IMR-90 (cell line): ENCODE measurements at regions not wholly inside any gene's neighbourhood (a gene's known extent, or its start where the extent isn't known, plus 50 kb on each side); places are given as distances from the start of the nearest gene placed in this dataset.

ENCODE experiments used
- ATAC-seq: fragments of 200-7000 bp; cut with Tn5 transposase; 2 replicates; pipeline ENCODE4 v1.9.1; 2020; ENCODE audit warnings: low read depth, mild to moderate bottlenecking, moderate library complexity
- BruUV-seq: library from RNA; stranded (reverse); fragments of 400-500 nt; replicated peaks from 2 replicates; lab custom pipeline; 2021; lab: Mats Ljungman, UMichigan
- CTCF ChIA-PET: fragments of 300-600 bp; formaldehyde crosslinking; extraction: SDS; loops from one replicate; lab custom pipeline; 2021; ENCODE audit warnings: antibody characterized with exemption; lab: Yijun Ruan, JAX
- POLR2A ChIA-PET: fragments of 300-600 bp; sonication (Branson Sonifier 250); formaldehyde crosslinking; loops from one replicate; lab custom pipeline; 2022; ENCODE audit warnings: antibody characterized with exemption; ENCODE audit not compliant: unreplicated experiment; lab: Charles Lee
- DNase-seq: peaks from one replicate; pipeline ENCODE4 v3.0.0; 2013
- H2AFZ ChIP-seq: replicated peaks from 2 replicates; pipeline ENCODE3; 2013; ENCODE audit warnings: low read length, mild to moderate bottlenecking; ENCODE audit not compliant: poor library complexity
- H2AK5ac ChIP-seq: 2 replicates; pipeline ENCODE4 v1.6.1; 2013; ENCODE audit warnings: low read depth, low read length, inconsistent platforms
- H2AK9ac ChIP-seq: replicated peaks from 2 replicates; pipeline ENCODE3; 2013; ENCODE audit warnings: mild to moderate bottlenecking, low read depth, low read length, moderate library complexity; ENCODE audit not compliant: poor library complexity
- H2BK120ac ChIP-seq: 2 replicates; pipeline ENCODE4 v1.6.1; 2013; ENCODE audit warnings: low read depth, low read length, inconsistent platforms
- H2BK15ac ChIP-seq: 3 replicates; pipeline ENCODE4 v1.6.1; 2013; ENCODE audit warnings: low read depth, low read length, inconsistent platforms
- H2BK20ac ChIP-seq: 2 replicates; pipeline ENCODE4 v1.6.1; 2013; ENCODE audit warnings: low read depth, mild to moderate bottlenecking, inconsistent platforms, low read length, moderate library complexity
- H2BK5ac ChIP-seq: 2 replicates; pipeline ENCODE4 v1.6.1; 2013; ENCODE audit warnings: mild to moderate bottlenecking, low read depth, low read length, inconsistent platforms; ENCODE audit not compliant: poor library complexity, severe bottlenecking
- H3K14ac ChIP-seq: replicated peaks from 2 replicates; pipeline ENCODE4 v1.6.1; 2013; ENCODE audit warnings: low read depth, low read length, inconsistent platforms
- H3K18ac ChIP-seq: 2 replicates; pipeline ENCODE4 v1.6.1; 2013; ENCODE audit warnings: low read depth, low read length, control low read depth
- H3K23ac ChIP-seq: 2 replicates; pipeline ENCODE4 v1.6.1; 2013; ENCODE audit warnings: low read depth, low read length, inconsistent platforms
- H3K27ac ChIP-seq: 2 replicates; pipeline ENCODE4 v1.5.1; 2013; ENCODE audit warnings: mild to moderate bottlenecking, control low read depth, low read length; ENCODE audit not compliant: insufficient read depth
- H3K27me3 ChIP-seq: 2 replicates; pipeline ENCODE4 v1.6.1; 2013; ENCODE audit warnings: low read length; ENCODE audit not compliant: control insufficient read depth, insufficient read depth
- H3K36me3 ChIP-seq: 2 replicates; pipeline ENCODE4 v1.6.1; 2013; ENCODE audit warnings: low read length, mixed read lengths; ENCODE audit not compliant: control insufficient read depth, insufficient read depth
- H3K4ac ChIP-seq: 2 replicates; pipeline ENCODE4 v1.6.1; 2013; ENCODE audit warnings: low read depth, low read length, inconsistent platforms
- H3K4me1 ChIP-seq: 2 replicates; pipeline ENCODE4 v1.6.1; 2013; ENCODE audit warnings: low read length, mixed read lengths; ENCODE audit not compliant: control insufficient read depth, insufficient read depth
- H3K4me2 ChIP-seq: 2 replicates; pipeline ENCODE4 v1.6.1; 2013; ENCODE audit warnings: low read depth, mild to moderate bottlenecking, control low read depth, low read length, moderate library complexity
- H3K4me3 ChIP-seq: 2 replicates; pipeline ENCODE4 v1.5.1; 2013; ENCODE audit warnings: low read depth, mild to moderate bottlenecking, control low read depth, low read length, moderate library complexity; ENCODE audit not compliant: insufficient read depth
- H3K56ac ChIP-seq: 2 replicates; pipeline ENCODE4 v1.6.1; 2013; ENCODE audit warnings: low read length, inconsistent platforms; ENCODE audit not compliant: insufficient read depth; ENCODE audit errors: extremely low read depth
- H3K79me1 ChIP-seq, 2 experiments: 2 replicates each; pipeline ENCODE4 v1.6.1; 2013; ENCODE audit warnings: low read length in 2 of 2, inconsistent platforms in 1 of 2, low read depth in 1 of 2
- H3K9ac ChIP-seq: 2 replicates; pipeline ENCODE4 v1.6.1; 2013; ENCODE audit warnings: low read depth, low read length, control low read depth
- H3K9me1 ChIP-seq: 2 replicates; pipeline ENCODE4 v1.6.1; 2013; ENCODE audit warnings: low read length, inconsistent platforms; ENCODE audit not compliant: insufficient read depth
- H3K9me3 ChIP-seq: 2 replicates; pipeline ENCODE4 v1.6.1; 2013; ENCODE audit warnings: low read length; ENCODE audit not compliant: control insufficient read depth, insufficient read depth
- H4K20me1 ChIP-seq: 2 replicates; pipeline ENCODE4 v1.6.1; 2013; ENCODE audit warnings: low read length, inconsistent platforms; ENCODE audit not compliant: insufficient read depth
- H4K5ac ChIP-seq: 2 replicates; pipeline ENCODE4 v1.6.1; 2013; ENCODE audit warnings: mild to moderate bottlenecking, low read depth, low read length, control low read depth
- H4K8ac ChIP-seq, 2 experiments: 2 replicates each; pipeline ENCODE4 v1.6.1; 2013; ENCODE audit warnings: low read depth in 2 of 2, low read length in 2 of 2, control low read depth in 1 of 2, inconsistent platforms in 1 of 2
- H4K91ac ChIP-seq: 2 replicates; pipeline ENCODE4 v1.6.1; 2013; ENCODE audit warnings: low read depth, low read length, inconsistent platforms; ENCODE audit not compliant: insufficient read depth
- CHD1 ChIP-seq: IDR thresholded peaks from 2 replicates; pipeline ENCODE4 v1.6.1; 2012; ENCODE audit warnings: low read depth, low read length, improper control_type of control experiment
- CTCF ChIP-seq: conservative IDR thresholded peaks from 2 replicates; pipeline ENCODE4 v1.5.1; 2012; ENCODE audit warnings: mild to moderate bottlenecking, low read depth, low read length, improper control_type of control experiment
- MAFK ChIP-seq: IDR thresholded peaks from 2 replicates; pipeline ENCODE4 v1.6.1; 2012; ENCODE audit warnings: low read depth, low read length, improper control_type of control experiment
- MAZ ChIP-seq: IDR thresholded peaks from 2 replicates; pipeline ENCODE4 v1.6.1; 2012; ENCODE audit warnings: low read depth, mild to moderate bottlenecking, low read length, improper control_type of control experiment, moderate library complexity, borderline replicate concordance
- MXI1 ChIP-seq: IDR thresholded peaks from 2 replicates; pipeline ENCODE4 v1.6.1; 2012; ENCODE audit warnings: low read depth, mild to moderate bottlenecking, low read length, moderate library complexity, borderline replicate concordance
- NFE2L2 ChIP-seq: fragments of 150-350 bp; IDR thresholded peaks from 2 replicates; pipeline ENCODE4 v1.6.1; 2016; ENCODE audit warnings: low read depth, mild to moderate bottlenecking, low read length
- RCOR1 ChIP-seq: IDR thresholded peaks from 2 replicates; pipeline ENCODE4 v1.6.1; 2012; ENCODE audit warnings: mild to moderate bottlenecking, low read length, improper control_type of control experiment; ENCODE audit not compliant: insufficient replicate concordance
- RFX5 ChIP-seq: IDR thresholded peaks from 2 replicates; pipeline ENCODE4 v1.8.0; 2012; ENCODE audit warnings: low read depth, mild to moderate bottlenecking, low read length, moderate library complexity
- USF2 ChIP-seq: fragments of 150-350 bp; IDR thresholded peaks from 2 replicates; pipeline ENCODE4 v1.6.1; 2017; ENCODE audit warnings: mild to moderate bottlenecking, antibody characterized with exemption, low read length, low read depth
- WGBS, 2 experiments: methylation state at CpG; one replicate each; pipeline versions ENCODE4 v1.1.5 to v1.1.7; 2013; ENCODE audit warnings: missing lambda C conversion rate in 2 of 2; ENCODE audit not compliant: insufficient read length in 1 of 2; ENCODE audit errors: extremely low coverage in 2 of 2; 5-methylcytosine and 5-hydroxymethylcytosine counted together
- dilution Hi-C: fragments of 300-500 bp; cut with HindIII; formaldehyde crosslinking; loops from one replicate; pipeline ENCODE4 v1.14.3; 2018; ENCODE audit warnings: low sequenced_read_pairs; ENCODE audit not compliant: unreplicated experiment
- in situ Hi-C: fragments of 300-500 bp; cut with MboI; formaldehyde crosslinking; loops from 3 replicates; pipeline ENCODE4 v1.14.3; 2019; ENCODE audit warnings: low sequenced_read_pairs, inconsistent platforms, mixed read lengths
- intact Hi-C: fragments of 100-400 bp; cut with micrococcal nuclease; formaldehyde crosslinking; loops from 2 replicates; pipeline ENCODE4 v1.10.0; 2022

- POLR2A ChIA-PET: no interaction called here
- TF ChIP-seq MXI1 (no peak), MAZ (no peak), MAFK (peak; percentile 23; the same call in 1 of the 2 replicates), NFE2L2 (no peak), CTCF (no peak), RFX5 (no peak), RCOR1 (no peak), CHD1 (no peak), USF2 (no peak)
Observed at GRCh38 chr10:78654047-78654590, 414.6 kb upstream of the ZMIZ1 start.

More at GRCh38 chr10:78654047-78654590, 414.6 kb upstream of the ZMIZ1 start:
- Histone ChIP-seq H2AK9ac (no peak overlapping the region), H2BK120ac (no peak overlapping the region), H3K4me1 (0 out of 2 replicates have a peak, but pooled peaks cover 2% of the 10 kb centered on the region), H3K36me3 (no peaks in the 10 kb centered on the region), H2BK20ac (no peak overlapping the region), H4K8ac (no peak overlapping the region), H3K9me1 (no peaks in the 10 kb centered on the region; the same call in 1 of the 2 replicates), H2AFZ (no peak overlapping the region), H3K4me2 (no peak overlapping the region), H3K18ac (no peak overlapping the region), H3K4ac (no peak overlapping the region), H4K5ac (no peak overlapping the region), H2BK15ac (no peak overlapping the region), H3K9me3 (no peaks in the 10 kb centered on the region), H3K79me1 (no peaks in the 10 kb centered on the region), H3K27ac (no peak overlapping the region), H4K91ac (no peak overlapping the region), H2BK5ac (no peak overlapping the region), H3K9ac (no peak overlapping the region), H3K23ac (no peak overlapping the region), H3K14ac (no peak overlapping the region), H2AK5ac (no peak overlapping the region), H3K56ac (no peak overlapping the region), H3K27me3 (peaks cover 5% of the 10 kb centered on the region; the same call in 1 of the 2 replicates), H4K20me1 (no peaks in the 10 kb centered on the region), H3K4me3 (no peak overlapping the region)
- dilution Hi-C loops (no loop called here), intact Hi-C loops (no loop called here), in situ Hi-C loops (loop anchor here (10.0 kb wide), 1 partner anchor 599 kb away; no protein-coding TSS in a partner anchor)
- ATAC-seq: no peak
- 100% methylated on average over 1 of the region's 3 CpGs; no CpG with 5 or more reads in 1 of the 2 experiments for WGBS, 2 experiments
- BruUV-seq: no TSS peak
- DNase-seq: no peak
- CTCF ChIA-PET: no interaction called here
